ENCODE measurements at regions not wholly inside any gene's neighbourhood (a gene's known extent, or its start where the extent isn't known, plus 50 kb on each side); places are given as distances from the start of the nearest gene placed in this dataset.
"Not testable (repeated sequence)": the region's sequence is repeated elsewhere in the genome, so short reads cannot be mapped to it uniquely, and the experiment has no call there.

DNA sequence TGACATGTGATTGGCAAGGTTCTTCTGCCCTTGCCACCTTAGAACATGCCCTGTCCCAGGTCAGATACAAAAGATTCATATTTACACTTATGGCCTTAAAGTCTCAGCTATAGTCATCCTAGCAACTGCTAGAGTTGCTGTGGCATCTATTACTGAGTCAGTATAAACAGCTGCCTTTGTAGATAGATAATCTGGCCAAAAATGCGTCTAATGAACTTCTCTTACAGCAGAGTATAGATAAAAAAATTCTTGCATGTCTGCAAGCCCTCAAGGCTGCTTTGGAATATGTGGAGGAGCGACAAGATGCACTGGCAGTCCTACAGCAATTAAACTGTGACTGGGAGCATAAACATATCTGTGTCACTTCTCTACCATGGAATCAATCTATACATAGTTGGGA, 1209.7 kb upstream of the PABPC4L start:
- no peak overlapping the region for H3K4me3 ChIP-seq (ENCODE audit: low read length)
- no peak overlapping the region for H2AFZ ChIP-seq (ENCODE audit: low read depth, low read length)
- H3K36me3 ChIP-seq (ENCODE audit: insufficient read depth, low read length) = no peaks in the 10 kb centered on the region
- no peaks in the 10 kb centered on the region for H3K27me3 ChIP-seq (ENCODE audit: insufficient read depth, low read length)
- H3K4me1 ChIP-seq (ENCODE audit: insufficient read depth, low read length) = peaks cover 3% of the 10 kb centered on the region
- no peaks in the 10 kb centered on the region for H3K9me3 ChIP-seq (ENCODE audit: low read length)

DNA sequence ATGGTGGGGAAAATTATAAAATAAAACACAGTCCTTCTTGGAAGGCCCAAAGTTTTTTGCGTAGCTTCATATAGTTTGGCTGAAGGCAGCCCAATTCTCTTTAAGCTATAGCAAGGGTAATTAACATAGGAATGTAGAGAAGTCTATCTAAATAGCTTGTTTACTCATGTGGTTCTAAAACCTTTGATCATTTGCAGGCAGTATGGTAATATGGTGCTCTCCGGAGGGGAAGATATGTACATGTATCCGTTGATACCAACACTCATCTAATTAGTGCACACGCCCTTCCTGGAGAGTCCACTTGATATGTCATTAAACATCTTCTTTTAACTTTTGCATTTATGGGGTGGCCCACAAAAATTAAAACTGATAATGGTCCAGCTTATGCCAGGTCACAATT, 1207.7 kb upstream of the PABPC4L start:
- not testable (repeated sequence) for H3K9me3 ChIP-seq (ENCODE audit: low read length); H3K4me3 ChIP-seq (ENCODE audit: low read length); H3K27me3 ChIP-seq (ENCODE audit: insufficient read depth, low read length); H3K4me1 ChIP-seq (ENCODE audit: insufficient read depth, low read length); H2AFZ ChIP-seq (ENCODE audit: low read depth, low read length); H3K36me3 ChIP-seq (ENCODE audit: insufficient read depth, low read length)

DNA sequence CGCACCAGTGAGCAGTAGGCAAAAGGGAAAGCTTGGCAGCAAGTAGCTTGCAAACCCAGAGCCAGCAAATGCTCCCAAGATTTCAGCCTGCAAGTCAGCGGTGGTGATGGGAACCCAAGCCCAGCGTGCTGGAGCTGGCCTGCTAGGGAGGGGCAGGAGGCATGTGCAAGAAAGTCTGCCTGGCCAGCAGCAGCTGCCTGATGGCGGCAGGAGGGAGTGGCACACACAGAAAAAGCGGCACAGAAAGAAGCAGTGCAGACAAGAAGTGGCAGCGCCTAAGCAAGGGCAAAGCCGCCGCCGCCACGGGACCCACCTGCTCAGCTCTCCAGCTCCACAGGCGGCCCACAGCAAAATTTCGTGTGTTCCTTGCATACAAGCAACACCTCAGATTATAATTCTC, 1206.5 kb upstream of the PABPC4L start:
- Histone ChIP-seq H2AFZ (ENCODE audit: low read depth, low read length) (no peak overlapping the region), H3K4me3 (ENCODE audit: low read length) (no peak overlapping the region), H3K27me3 (ENCODE audit: insufficient read depth, low read length) (no peaks in the 10 kb centered on the region), H3K4me1 (ENCODE audit: insufficient read depth, low read length) (peaks cover 3% of the 10 kb centered on the region), H3K36me3 (ENCODE audit: insufficient read depth, low read length) (no peaks in the 10 kb centered on the region), H3K9me3 (ENCODE audit: low read length) (no peaks in the 10 kb centered on the region)

DNA sequence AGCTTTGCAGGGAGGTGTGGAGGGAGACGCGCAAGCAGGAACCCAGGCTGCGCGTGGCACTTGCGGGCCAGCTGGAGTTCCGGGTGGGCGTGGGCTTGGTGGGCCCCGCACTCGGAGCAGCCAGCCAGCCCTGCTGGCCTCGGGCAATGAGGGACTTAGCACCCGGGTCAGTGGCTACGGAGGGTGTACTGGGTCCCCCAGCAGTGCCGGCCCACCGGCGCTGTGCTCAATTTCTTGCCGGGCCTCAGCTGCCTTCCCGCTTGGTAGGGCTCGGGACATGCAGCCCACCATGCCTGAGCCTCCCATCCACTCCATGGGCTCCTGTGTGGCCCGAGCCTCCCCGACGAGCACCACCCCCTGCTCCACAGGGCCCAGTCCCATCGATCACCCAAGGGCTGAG, 1205.0 kb upstream of the PABPC4L start:
- H3K4me1 ChIP-seq (ENCODE audit: insufficient read depth, low read length); H3K36me3 ChIP-seq (ENCODE audit: insufficient read depth, low read length); H2AFZ ChIP-seq (ENCODE audit: low read depth, low read length); H3K27me3 ChIP-seq (ENCODE audit: insufficient read depth, low read length); H3K4me3 ChIP-seq (ENCODE audit: low read length); H3K9me3 ChIP-seq (ENCODE audit: low read length): not testable (repeated sequence)

DNA sequence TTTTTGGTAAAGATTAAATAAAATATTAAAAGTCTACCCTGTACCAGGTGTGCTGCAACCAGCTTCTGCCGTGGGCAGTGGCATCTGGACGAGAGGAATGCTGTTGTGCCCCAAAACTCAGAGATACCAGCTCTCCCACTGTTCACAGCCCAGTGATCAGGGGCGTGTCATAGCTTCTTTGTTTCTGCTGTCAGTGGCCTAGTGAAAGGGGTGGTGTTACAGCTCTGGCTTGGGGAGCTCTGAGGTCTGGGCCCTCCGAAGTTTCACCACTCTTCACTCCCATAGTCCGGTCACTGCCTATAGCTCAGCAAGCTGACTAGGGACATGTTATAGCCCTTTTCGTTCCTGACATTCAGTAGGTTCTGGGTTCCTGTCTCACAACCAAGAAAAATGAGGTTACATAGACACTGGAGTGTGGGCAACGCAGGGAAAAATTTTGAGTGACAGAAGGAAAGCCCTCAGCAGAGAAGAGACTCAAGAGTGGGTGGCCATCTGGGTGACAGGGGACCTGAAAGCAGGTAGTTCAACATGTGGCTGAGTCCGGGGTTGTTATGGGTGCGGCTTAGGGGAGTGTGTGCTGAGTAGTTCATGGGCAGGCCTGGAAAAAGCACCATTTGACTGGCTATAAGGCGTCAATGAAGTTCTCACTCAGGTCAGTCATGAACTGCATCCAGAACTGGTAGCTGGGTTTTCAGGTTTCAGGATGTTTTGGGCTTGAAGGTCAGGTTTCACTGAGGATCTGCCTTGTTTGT, 1184.4 kb upstream of the PABPC4L start:
- Histone ChIP-seq H3K4me1 (ENCODE audit: insufficient read depth, low read length) (peaks cover 4% of the 10 kb centered on the region), H3K4me3 (ENCODE audit: low read length) (no peak overlapping the region)

DNA sequence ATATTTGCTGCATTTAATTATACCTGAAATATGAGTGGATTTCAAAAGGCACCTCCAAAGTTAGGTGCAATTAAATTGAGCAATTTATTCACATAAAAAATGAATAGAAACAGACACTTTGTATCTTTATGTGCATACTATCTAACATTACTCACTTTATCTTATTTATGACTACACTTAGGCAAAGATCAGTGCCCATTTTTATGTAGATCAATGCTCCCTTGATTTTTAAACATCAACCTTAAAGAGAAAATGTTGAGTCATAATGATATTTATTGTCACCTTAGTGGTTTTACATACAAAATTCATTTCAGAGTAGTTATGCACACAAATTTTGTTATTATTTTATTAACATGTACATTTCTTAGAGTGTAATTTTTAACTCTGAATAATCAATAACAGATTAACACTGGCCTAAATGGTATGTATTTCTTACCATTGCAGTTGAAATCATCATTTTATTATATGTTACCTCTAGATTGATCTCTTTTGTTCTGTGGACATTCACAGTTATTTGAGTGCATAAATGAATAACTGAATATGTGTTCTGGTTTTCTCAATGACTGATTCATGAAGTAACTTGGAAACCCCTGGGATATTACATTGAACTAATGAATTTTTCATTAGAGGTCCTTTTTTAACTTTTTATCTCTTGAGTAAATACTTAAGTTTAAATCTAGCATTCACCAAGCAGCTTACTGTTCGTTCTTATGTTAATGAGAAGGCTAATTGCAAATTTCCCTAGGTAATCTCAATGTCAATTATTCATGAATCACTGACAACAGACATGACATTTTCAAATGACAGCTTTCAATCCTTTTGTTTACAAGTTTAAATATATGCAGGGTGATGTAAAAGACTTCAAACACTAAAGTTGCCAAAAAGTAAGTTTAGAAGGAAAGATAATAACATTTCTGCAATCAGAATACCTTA, 1182.0 kb upstream of the PABPC4L start:
- Histone ChIP-seq H2AFZ (ENCODE audit: low read depth, low read length) (peak overlapping the region; percentile 41), H3K27me3 (ENCODE audit: insufficient read depth, low read length) (no peaks in the 10 kb centered on the region), H3K4me3 (ENCODE audit: low read length) (no peak overlapping the region), H3K36me3 (ENCODE audit: insufficient read depth, low read length) (no peaks in the 10 kb centered on the region), H3K4me1 (ENCODE audit: insufficient read depth, low read length) (peaks cover 4% of the 10 kb centered on the region), H3K9me3 (ENCODE audit: low read length) (no peaks in the 10 kb centered on the region)

More for the DNA sequence above, 1184.4 kb upstream of the PABPC4L start:
- Histone ChIP-seq H3K9me3 (ENCODE audit: low read length) (peaks cover 2% of the 10 kb centered on the region), H2AFZ (ENCODE audit: low read depth, low read length) (peak overlapping the region; percentile 53), H3K36me3 (ENCODE audit: insufficient read depth, low read length) (no peaks in the 10 kb centered on the region), H3K27me3 (ENCODE audit: insufficient read depth, low read length) (no peaks in the 10 kb centered on the region)

DNA sequence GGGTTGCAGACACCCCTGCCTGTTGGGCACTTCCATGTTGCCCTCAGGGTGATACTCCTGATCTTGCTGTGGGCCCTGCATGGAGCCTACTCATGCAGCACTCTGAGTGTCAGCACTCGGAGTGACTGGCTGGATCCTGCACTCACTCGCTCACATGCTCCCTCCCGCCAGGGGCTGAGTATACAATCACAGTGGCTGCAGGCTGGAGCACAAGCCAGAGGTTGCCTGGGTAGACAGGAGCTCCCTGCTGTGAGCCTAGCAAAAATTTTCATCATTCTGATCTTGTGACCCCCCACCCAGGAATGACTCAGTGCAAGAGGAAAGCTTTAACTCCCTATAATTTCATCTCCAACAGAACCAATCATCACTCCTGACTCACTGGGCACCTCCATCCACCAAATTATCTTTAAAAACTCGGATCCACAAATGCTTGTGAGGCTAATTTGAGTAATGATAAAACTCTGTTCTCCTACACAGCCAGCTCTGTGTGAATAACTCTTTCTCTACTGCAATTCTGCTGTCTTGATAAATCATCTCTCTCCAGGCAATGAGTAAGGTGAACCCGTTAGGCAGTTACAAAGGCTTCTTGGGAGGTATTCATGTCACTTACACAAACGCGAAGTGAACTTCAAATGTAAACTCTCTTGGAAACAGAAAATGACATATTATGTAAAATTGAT, 1180.8 kb upstream of the PABPC4L start:
- H3K9me3 ChIP-seq (ENCODE audit: low read length) = no peaks in the 10 kb centered on the region
- H3K36me3 ChIP-seq (ENCODE audit: insufficient read depth, low read length) = no peaks in the 10 kb centered on the region
- no peak overlapping the region for H3K4me3 ChIP-seq (ENCODE audit: low read length)
- H2AFZ ChIP-seq (ENCODE audit: low read depth, low read length) = no peak overlapping the region
- peaks cover 4% of the 10 kb centered on the region for H3K4me1 ChIP-seq (ENCODE audit: insufficient read depth, low read length)
- H3K27me3 ChIP-seq (ENCODE audit: insufficient read depth, low read length) = no peaks in the 10 kb centered on the region

DNA sequence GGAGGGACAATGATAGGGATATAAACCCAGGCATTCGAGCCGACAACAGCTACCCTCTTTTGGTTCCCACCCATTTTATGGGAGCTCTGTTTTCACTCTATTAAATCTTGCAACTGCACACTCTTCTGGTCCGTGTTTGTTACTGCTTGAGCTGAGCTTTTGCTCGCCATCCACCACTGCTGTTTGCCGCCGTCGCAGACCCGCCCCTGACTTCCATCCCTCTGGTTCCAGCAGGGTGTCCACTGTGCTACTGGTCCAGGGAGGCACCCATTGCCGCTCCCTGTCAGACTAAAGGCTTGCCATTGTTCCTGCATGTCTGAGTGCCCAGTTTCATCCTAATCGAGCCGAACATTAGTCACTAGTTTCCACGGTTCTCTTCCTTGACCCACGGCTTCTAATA, 1170.5 kb upstream of the PABPC4L start:
- Histone ChIP-seq H3K9me3 (ENCODE audit: low read length) (no peaks in the 10 kb centered on the region), H2AFZ (ENCODE audit: low read depth, low read length) (no peak overlapping the region), H3K4me3 (ENCODE audit: low read length) (no peak overlapping the region), H3K4me1 (ENCODE audit: insufficient read depth, low read length) (no peaks in the 10 kb centered on the region), H3K27me3 (ENCODE audit: insufficient read depth, low read length) (no peaks in the 10 kb centered on the region), H3K36me3 (ENCODE audit: insufficient read depth, low read length) (no peaks in the 10 kb centered on the region)

DNA sequence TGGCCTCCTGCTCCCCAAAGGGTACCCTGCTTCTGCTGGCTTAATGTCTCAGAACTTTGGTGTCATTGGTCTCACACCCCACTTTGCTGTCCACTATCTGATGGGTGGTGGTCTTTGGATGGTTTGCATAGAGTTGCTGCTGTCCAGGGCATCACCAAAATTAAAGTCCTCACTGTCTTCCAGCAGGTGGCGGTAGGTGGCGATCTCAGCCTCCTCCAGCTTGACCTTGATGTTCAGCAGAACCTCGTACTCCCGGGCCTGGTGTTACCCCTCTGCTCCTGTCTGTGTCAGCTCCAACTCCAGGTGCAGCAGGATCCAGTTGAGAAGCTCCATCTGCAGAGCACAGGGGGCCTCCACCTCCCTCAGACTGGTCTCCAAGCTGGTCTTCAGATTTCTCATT, 1169.5 kb upstream of the PABPC4L start:
- no peaks in the 10 kb centered on the region for H3K4me1 ChIP-seq (ENCODE audit: insufficient read depth, low read length)
- no peaks in the 10 kb centered on the region for H3K9me3 ChIP-seq (ENCODE audit: low read length)
- no peak overlapping the region for H3K4me3 ChIP-seq (ENCODE audit: low read length)
- H3K27me3 ChIP-seq (ENCODE audit: insufficient read depth, low read length) = no peaks in the 10 kb centered on the region
- H2AFZ ChIP-seq (ENCODE audit: low read depth, low read length) = no peak overlapping the region
- no peaks in the 10 kb centered on the region for H3K36me3 ChIP-seq (ENCODE audit: insufficient read depth, low read length)

DNA sequence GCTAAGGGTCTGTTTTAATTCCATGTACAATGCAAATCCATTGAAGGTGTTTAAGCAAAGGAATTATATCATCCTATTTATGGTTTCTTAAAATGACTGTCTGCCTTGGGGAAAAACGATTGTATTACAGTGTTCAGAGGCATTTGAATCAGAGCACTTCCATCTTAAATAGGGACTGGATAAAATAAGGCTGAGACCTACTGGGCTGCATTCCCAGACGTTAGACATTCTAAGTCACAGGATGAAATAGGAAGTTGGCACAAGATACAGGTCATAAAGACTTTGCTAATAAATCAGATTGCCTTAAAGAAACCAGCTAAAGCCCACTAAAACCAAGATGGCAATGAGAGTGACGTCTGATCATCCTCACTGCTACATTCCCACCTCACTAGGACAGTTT, 1167.2 kb upstream of the PABPC4L start:
- Histone ChIP-seq H3K4me3 (ENCODE audit: low read length) (no peak overlapping the region), H3K36me3 (ENCODE audit: insufficient read depth, low read length) (no peaks in the 10 kb centered on the region), H3K27me3 (ENCODE audit: insufficient read depth, low read length) (no peaks in the 10 kb centered on the region), H2AFZ (ENCODE audit: low read depth, low read length) (no peak overlapping the region), H3K9me3 (ENCODE audit: low read length) (no peaks in the 10 kb centered on the region), H3K4me1 (ENCODE audit: insufficient read depth, low read length) (no peaks in the 10 kb centered on the region)

DNA sequence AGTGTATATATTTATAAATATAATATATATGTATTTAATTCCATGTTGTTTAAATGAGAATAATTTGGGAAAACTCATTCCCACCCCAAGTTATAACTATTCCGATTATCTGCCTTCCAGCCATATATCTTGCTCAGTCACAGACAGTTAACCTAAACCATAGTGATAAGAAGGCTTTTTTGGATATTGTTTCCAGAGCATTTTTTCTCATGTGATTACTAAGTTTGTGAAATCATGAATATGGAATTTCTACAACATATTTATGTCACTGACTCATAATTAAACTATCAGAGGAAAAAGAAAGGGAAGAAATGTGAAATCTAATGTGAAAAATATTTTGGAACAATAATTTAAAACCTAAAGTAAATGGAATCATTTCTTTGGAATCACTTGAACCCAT, 1163.5 kb upstream of the PABPC4L start:
- Histone ChIP-seq H3K27me3 (ENCODE audit: insufficient read depth, low read length) (no peaks in the 10 kb centered on the region), H3K36me3 (ENCODE audit: insufficient read depth, low read length) (no peaks in the 10 kb centered on the region), H3K4me3 (ENCODE audit: low read length) (no peak overlapping the region), H3K9me3 (ENCODE audit: low read length) (no peaks in the 10 kb centered on the region), H3K4me1 (ENCODE audit: insufficient read depth, low read length) (no peaks in the 10 kb centered on the region), H2AFZ (ENCODE audit: low read depth, low read length) (no peak overlapping the region)

DNA sequence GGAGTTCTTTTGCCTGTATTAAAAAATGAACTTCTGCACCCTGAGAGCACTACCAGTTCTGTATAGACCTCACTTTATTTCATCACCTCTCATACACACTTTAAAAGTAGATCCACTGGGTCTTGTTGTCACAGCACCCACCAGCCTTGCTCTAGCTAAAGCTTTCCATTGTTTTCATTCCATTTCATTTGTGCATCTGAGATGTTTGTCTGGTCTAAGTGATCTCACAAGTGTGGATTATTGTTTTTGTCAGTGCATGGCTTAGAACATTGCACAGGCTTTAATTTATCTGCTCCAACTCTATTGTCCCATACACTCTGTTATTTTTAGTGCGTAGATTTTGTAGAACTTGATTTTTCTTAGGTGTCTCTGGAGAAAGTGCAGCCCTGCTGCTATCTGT, 1157.5 kb upstream of the PABPC4L start:
- H3K27me3 ChIP-seq (ENCODE audit: insufficient read depth, low read length) = no peaks in the 10 kb centered on the region
- H3K4me3 ChIP-seq (ENCODE audit: low read length) = no peak overlapping the region
- H3K36me3 ChIP-seq (ENCODE audit: insufficient read depth, low read length) = no peaks in the 10 kb centered on the region
- H2AFZ ChIP-seq (ENCODE audit: low read depth, low read length) = no peak overlapping the region
- no peaks in the 10 kb centered on the region for H3K9me3 ChIP-seq (ENCODE audit: low read length)
- H3K4me1 ChIP-seq (ENCODE audit: insufficient read depth, low read length) = no peaks in the 10 kb centered on the region

DNA sequence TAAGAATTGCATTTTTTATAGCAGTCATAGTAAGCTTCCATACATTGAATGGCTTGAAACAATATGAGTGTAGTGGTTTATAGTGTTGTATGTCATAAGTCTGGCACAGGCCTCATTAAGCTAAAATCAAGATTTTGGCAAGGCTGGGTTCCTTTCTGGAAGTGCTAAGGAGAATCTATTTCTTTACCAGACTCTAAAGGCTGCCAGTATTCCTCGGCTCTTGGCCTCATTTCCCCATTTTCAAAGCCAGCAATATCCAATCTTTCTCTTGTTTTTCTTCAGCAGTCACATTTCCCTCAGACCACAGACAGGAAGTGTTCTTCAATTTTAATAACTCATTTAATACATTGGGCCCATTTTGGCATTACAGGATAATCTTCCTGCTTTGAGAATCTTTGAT, 1155.5 kb upstream of the PABPC4L start:
- H3K9me3 ChIP-seq (ENCODE audit: low read length) = no peaks in the 10 kb centered on the region
- H3K36me3 ChIP-seq (ENCODE audit: insufficient read depth, low read length) = no peaks in the 10 kb centered on the region
- no peaks in the 10 kb centered on the region for H3K27me3 ChIP-seq (ENCODE audit: insufficient read depth, low read length)
- H2AFZ ChIP-seq (ENCODE audit: low read depth, low read length) = no peak overlapping the region
- H3K4me3 ChIP-seq (ENCODE audit: low read length) = no peak overlapping the region
- H3K4me1 ChIP-seq (ENCODE audit: insufficient read depth, low read length) = no peaks in the 10 kb centered on the region
